Inferior parietal cortex (tissue), 1 donor: ENCODE measurements at regions not wholly inside any gene's neighbourhood (a gene's known extent, or its start where the extent isn't known, plus 50 kb on each side); places are given as distances from the start of the nearest gene placed in this dataset.
"Not testable (repeated sequence)": the region's sequence is repeated elsewhere in the genome, so short reads cannot be mapped to it uniquely, and the experiment has no call there.

ENCODE experiments used
- DNase-seq: peaks from one replicate; pipeline ENCODE4 v3.0.0-alpha.2; 2016; ENCODE audit errors: extremely low spot score

GRCh38 chr5:24264547-24264946, 380.2 kb downstream of the CDH10 start:
- DNase-seq: no peak

GRCh38 chr5:24265306-24265705, 379.5 kb downstream of the CDH10 start:
- DNase-seq: peak; percentile 36

GRCh38 chr5:24268482-24269056, 376.2 kb downstream of the CDH10 start:
- no peak for DNase-seq

- not testable (repeated sequence) for DNase-seq
Observed at GRCh38 chr5:24271702-24272118, 373.1 kb downstream of the CDH10 start.

GRCh38 chr5:24272741-24273140, 372.0 kb downstream of the CDH10 start:
- DNase-seq: peak; percentile 13

- no peak for DNase-seq
Observed at GRCh38 chr5:24280215-24280614, 364.6 kb downstream of the CDH10 start.

GRCh38 chr5:24281818-24282217, 363.0 kb downstream of the CDH10 start:
- DNase-seq: no peak

GRCh38 chr5:24289582-24290335, 355.0 kb downstream of the CDH10 start:
- no peak for DNase-seq

- no peak for DNase-seq
Observed at GRCh38 chr5:24290536-24290935, 354.2 kb downstream of the CDH10 start.

- DNase-seq: no peak
Observed at GRCh38 chr5:24291916-24292315, 352.9 kb downstream of the CDH10 start.

GRCh38 chr5:24294333-24294732, 350.4 kb downstream of the CDH10 start:
- no peak for DNase-seq

- no peak for DNase-seq
Observed at GRCh38 chr5:24314106-24314505, 330.7 kb downstream of the CDH10 start.

- DNase-seq: no peak
Observed at GRCh38 chr5:24320643-24321042, 324.1 kb downstream of the CDH10 start.

- DNase-seq: no peak
Observed at GRCh38 chr5:24325306-24325832, 319.4 kb downstream of the CDH10 start.

GRCh38 chr5:24331531-24331930, 313.2 kb downstream of the CDH10 start:
- DNase-seq: no peak

GRCh38 chr5:24347158-24347557, 297.6 kb downstream of the CDH10 start:
- no peak for DNase-seq

- no peak for DNase-seq
Observed at GRCh38 chr5:24351285-24351684, 293.5 kb downstream of the CDH10 start.

GRCh38 chr5:24353016-24353415, 291.8 kb downstream of the CDH10 start:
- DNase-seq: no peak

GRCh38 chr5:24353611-24354010, 291.2 kb downstream of the CDH10 start:
- DNase-seq: no peak

- DNase-seq: no peak
Observed at GRCh38 chr5:24363789-24364481, 280.8 kb downstream of the CDH10 start.

- DNase-seq: no peak
Observed at GRCh38 chr5:24364711-24365110, 280.1 kb downstream of the CDH10 start.

- DNase-seq: no peak
Observed at GRCh38 chr5:24365406-24365805, 279.4 kb downstream of the CDH10 start.

- DNase-seq: no peak
Observed at GRCh38 chr5:24367216-24367615, 277.6 kb downstream of the CDH10 start.
